NB4 (cell line): ENCODE measurements at regions not wholly inside any gene's neighbourhood (a gene's known extent, or its start where the extent isn't known, plus 50 kb on each side); places are given as distances from the start of the nearest gene placed in this dataset.

ENCODE experiments used
- DNase-seq: peaks from one replicate; pipeline ENCODE4 v3.0.0; 2010; ENCODE audit warnings: low read depth
- H3K4me3 ChIP-seq: one replicate; pipeline ENCODE4 v1.5.1; 2011; ENCODE audit warnings: mild to moderate bottlenecking, low read depth, low read length, moderate library complexity
- MYC ChIP-seq: IDR thresholded peaks from 2 replicates; pipeline ENCODE4 v1.6.1; 2011; ENCODE audit warnings: low read depth, low read length
- POLR2A ChIP-seq: IDR thresholded peaks from 2 replicates; pipeline ENCODE4 v1.6.1; 2011; ENCODE audit warnings: mild to moderate bottlenecking; ENCODE audit not compliant: insufficient read length; ENCODE audit errors: extremely low read depth
- TF ChIP-seq, protein P1 (sequence below): IDR thresholded peaks from one replicate; pipeline ENCODE4 v1.5.1; 2012; ENCODE audit warnings: low read depth, low read length
- TF ChIP-seq, protein P2 (sequence below): IDR thresholded peaks from 2 replicates; pipeline ENCODE4 v1.6.1; 2011; ENCODE audit warnings: low read depth, low read length

DNA sequence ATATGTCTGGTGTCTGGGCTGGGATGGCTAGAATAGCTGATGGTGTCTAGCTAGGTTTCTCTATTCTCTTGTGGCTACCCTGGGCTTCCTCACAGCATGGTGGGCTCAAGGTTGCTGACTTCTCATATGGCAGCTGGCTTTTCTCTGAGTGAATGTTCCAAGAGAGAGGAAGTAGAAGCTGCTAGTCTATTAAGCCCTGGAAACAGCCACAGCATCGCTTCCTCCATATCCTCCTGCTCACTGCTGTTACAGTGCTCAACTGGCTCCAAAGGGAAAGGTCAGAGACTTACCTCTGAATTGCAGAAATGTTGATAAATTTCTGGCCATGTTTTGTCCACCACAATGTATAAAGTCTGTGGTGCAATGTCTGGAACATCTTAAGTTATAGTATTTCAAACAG lies 299.9 kb upstream of the ADAMTS9 start:
- DNase-seq = no peak
- no peak overlapping the region for H3K4me3 ChIP-seq
- TF ChIP-seq, protein P1, sequence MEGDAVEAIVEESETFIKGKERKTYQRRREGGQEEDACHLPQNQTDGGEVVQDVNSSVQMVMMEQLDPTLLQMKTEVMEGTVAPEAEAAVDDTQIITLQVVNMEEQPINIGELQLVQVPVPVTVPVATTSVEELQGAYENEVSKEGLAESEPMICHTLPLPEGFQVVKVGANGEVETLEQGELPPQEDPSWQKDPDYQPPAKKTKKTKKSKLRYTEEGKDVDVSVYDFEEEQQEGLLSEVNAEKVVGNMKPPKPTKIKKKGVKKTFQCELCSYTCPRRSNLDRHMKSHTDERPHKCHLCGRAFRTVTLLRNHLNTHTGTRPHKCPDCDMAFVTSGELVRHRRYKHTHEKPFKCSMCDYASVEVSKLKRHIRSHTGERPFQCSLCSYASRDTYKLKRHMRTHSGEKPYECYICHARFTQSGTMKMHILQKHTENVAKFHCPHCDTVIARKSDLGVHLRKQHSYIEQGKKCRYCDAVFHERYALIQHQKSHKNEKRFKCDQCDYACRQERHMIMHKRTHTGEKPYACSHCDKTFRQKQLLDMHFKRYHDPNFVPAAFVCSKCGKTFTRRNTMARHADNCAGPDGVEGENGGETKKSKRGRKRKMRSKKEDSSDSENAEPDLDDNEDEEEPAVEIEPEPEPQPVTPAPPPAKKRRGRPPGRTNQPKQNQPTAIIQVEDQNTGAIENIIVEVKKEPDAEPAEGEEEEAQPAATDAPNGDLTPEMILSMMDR = no peak
- TF ChIP-seq, protein P2, sequence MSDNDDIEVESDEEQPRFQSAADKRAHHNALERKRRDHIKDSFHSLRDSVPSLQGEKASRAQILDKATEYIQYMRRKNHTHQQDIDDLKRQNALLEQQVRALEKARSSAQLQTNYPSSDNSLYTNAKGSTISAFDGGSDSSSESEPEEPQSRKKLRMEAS = no peak
- TF ChIP-seq MYC = no peak

DNA sequence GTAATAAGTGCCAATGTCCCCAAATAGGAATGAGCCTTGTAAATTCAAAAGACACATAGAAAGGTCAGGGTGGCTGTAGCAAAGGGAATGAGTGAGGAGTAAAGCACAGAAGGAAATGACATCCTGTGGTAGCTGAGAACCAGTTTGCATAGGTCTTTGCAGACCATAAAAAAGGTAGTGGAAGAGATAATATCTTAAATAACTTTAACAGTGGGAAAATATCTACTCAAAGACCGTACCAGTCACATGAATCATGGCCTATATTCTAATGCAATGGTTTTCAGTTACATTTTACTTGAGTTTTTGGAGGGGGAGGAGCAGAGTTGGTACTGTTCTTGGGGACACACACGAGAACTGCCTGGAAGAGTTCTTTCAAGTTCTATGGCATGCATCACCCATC lies 297.3 kb upstream of the ADAMTS9 start:
- no peak overlapping the region for H3K4me3 ChIP-seq
- TF ChIP-seq, protein P1 = no peak
- DNase-seq = no peak

DNA sequence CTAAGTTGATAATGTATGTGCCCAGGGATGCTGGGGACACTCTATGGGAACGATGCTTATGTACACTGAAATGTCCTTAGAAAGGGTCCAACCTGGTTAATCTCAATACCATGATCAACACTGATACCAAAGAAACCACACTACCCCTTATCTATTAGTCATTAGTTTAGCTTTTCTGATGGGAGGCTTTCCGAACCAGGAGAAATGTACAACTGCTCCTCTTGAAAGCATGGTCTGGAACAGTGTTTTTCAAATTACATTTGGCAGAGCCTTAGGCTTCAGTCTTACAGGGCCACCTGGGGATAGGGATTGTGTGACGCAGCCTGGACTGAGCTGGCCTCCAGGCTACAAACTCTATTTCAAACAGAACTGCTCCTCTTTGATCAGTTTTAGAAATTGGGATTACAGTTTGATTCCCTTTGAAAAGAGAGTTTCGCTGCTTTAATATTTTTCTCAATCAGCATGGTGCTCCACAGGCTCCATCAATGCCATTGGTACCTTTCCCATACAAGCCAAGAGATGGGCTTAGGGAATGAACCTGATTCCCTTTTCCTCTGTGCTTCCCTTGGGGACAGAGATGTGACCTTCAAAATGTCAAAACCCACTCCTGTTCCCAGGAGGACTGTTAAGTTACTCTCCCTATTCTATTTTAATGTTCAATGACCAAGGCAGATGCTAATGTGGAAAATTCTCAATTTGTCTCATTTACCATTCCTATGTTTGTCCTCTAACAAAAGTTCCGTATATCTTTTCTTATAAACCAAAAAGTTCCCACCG lies 296.0 kb upstream of the ADAMTS9 start:
- no peak overlapping the region for H3K4me3 ChIP-seq
- TF ChIP-seq, protein P2 = no peak
- TF ChIP-seq MYC = no peak
- TF ChIP-seq, protein P1 = no peak
- TF ChIP-seq POLR2A = no peak
- no peak for DNase-seq

DNA sequence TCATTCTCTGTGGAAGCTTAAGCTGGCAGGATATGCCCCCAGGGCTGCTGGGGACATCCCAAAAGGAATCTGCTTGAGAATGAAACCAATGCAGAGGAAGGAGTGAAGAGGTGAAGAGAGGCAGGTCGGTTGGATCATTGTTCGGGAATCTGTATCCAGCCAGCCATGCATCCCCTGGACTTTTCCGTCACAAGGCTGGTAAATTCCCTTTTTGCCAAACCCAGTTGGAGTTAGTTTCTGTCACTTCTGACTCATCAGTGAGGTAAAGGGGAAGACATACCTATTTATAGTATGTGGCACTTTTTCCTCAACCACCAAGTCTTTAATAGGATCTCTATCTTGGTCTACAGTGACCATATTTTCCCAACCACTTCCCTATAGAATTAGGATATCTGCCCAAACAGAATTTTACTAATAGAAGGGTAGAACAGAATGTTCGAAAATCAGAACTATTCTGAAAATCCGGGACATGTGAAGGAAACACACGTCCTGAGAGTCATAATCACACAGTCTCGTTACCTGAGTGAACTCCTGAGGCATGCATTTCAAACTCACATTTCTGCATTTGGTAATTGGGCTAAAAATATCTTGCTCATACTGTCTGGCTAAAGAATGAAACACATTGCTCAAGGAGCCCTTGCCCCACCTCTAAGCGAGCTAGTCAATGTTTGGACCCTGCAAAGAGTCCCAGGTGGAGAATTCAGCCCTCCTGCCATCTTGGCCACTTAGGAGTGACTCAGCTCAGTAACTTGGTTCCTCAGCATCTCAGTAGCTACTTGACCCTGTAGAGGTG lies 289.7 kb upstream of the ADAMTS9 start:
- TF ChIP-seq POLR2A = no peak
- TF ChIP-seq, protein P2 = no peak
- TF ChIP-seq, protein P1 = no peak
- TF ChIP-seq MYC = no peak

DNA sequence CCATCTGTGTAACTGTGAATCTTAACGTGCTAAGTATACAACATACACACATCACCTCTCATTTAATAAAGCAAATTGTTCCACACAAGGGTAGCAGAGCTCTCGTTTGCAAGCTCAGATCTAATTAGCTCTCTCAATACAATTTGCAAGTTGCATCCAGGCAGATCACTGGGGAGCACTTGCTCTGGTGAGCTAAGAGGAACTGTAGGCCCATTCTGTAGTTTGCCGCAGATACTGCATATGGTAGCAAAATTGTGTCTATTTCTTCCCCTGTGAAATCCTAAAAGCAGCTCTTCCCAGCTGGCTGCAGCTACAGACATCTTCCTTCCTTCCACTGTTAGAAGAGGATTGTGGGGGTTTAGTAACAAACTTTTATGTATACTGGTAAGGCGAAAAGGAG lies 288.7 kb upstream of the ADAMTS9 start:
- H3K4me3 ChIP-seq = no peak overlapping the region
- DNase-seq = no peak
- TF ChIP-seq, protein P1 = no peak
- TF ChIP-seq MYC (no peak), POLR2A (no peak)
- TF ChIP-seq, protein P2 = no peak

More for the DNA sequence above, 289.7 kb upstream of the ADAMTS9 start:
- H3K4me3 ChIP-seq = no peak overlapping the region
- no peak for DNase-seq
